PC-3 (cell line): ENCODE measurements at regions not wholly inside any gene's neighbourhood (a gene's known extent, or its start where the extent isn't known, plus 50 kb on each side); places are given as distances from the start of the nearest gene placed in this dataset.

Source experiments
- CTCF ChIP-seq: fragments of 300-600 bp; sonication (generic); conservative IDR thresholded peaks from 2 replicates; pipeline ENCODE4 v1.5.1; 2017; ENCODE audit warnings: antibody characterized with exemption, low read depth, mild to moderate bottlenecking, low read length
- EZH2 ChIP-seq: fragments of 300-600 bp; sonication (generic); IDR thresholded peaks from one replicate; pipeline ENCODE4 v1.6.1; 2017; ENCODE audit warnings: antibody characterized with exemption, mild to moderate bottlenecking, low read length; ENCODE audit not compliant: unreplicated experiment
- EZH2phosphoT487 ChIP-seq: fragments of 300-600 bp; sonication (generic); IDR thresholded peaks from 2 replicates; pipeline ENCODE4 v1.6.1; 2018; ENCODE audit warnings: mild to moderate bottlenecking, antibody characterized with exemption, low read length, borderline replicate concordance

GRCh38 chrX:145673841-145674240 is 143.8 kb upstream of the SLITRK2 start:
- TF ChIP-seq CTCF (no peak), EZH2phosphoT487 (no peak), EZH2 (no peak)
